PC-9 (cell line): ENCODE measurements at regions not wholly inside any gene's neighbourhood (a gene's known extent, or its start where the extent isn't known, plus 50 kb on each side); places are given as distances from the start of the nearest gene placed in this dataset.

Experiments
- CTCF ChIP-seq: fragments of 200-600 bp; sonication (generic); conservative IDR thresholded peaks from 2 replicates; pipeline ENCODE4 v1.6.1; 2017; ENCODE audit warnings: mixed run types, antibody characterized with exemption, mild to moderate bottlenecking, moderate library complexity
- EZH2 ChIP-seq: fragments of 200-600 bp; sonication (generic); IDR thresholded peaks from 2 replicates; pipeline ENCODE4 v1.8.0; 2017; ENCODE audit warnings: antibody characterized with exemption, low read depth

- TF ChIP-seq CTCF (no peak), EZH2 (no peak)
Measured at GRCh38 chr4:152202415-152202814, 333.5 kb downstream of the FBXW7 start.
